GM21367 (cell line): ENCODE measurements at regions not wholly inside any gene's neighbourhood (a gene's known extent, or its start where the extent isn't known, plus 50 kb on each side); places are given as distances from the start of the nearest gene placed in this dataset.

Experiments
- ATAC-seq: cut with Tn5 transposase; IDR thresholded peaks from one replicate; pipeline ENCODE4 v1.9.1; 2021; ENCODE audit not compliant: unreplicated experiment

DNA sequence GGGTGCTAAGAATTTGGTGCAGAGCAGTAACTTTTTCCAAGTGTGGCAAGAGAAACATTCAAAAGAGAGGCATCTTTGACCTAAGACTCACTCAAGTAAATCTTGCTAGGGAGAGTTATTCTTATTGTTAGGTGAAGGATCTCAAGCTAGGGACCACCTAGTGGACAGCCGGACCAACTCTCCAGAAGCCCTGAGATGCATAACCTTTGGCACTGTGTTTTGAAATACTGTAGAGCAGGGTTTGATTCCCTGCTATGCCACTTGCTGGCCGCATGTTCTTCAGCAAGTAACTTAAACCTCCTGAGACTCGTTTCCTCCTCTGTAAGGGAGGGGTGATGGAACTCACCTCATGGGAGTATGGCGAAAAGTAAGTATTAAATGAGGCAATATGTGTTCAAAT is 336.1 kb upstream of the ADAMTSL1 start:
- no peak for ATAC-seq

DNA sequence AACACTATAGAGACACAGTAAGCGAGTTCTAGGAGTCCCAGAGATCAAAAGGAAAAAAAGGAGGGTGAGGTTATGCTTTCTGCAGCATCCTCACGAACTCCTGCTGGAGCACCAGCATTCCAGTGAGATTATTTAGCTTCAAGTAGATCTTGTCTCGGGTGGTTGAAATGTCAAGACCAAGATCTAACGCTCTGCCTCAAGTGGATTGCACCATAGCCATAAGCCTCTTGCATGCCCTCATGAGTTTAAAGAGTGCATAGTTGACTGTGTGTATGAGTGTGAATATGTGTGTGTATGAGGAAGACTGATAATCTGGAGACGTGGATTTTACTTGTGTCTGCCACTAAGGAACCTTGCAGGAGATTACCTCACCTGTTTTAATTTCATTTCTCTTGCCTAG is 335.3 kb upstream of the ADAMTSL1 start:
- no peak for ATAC-seq

DNA sequence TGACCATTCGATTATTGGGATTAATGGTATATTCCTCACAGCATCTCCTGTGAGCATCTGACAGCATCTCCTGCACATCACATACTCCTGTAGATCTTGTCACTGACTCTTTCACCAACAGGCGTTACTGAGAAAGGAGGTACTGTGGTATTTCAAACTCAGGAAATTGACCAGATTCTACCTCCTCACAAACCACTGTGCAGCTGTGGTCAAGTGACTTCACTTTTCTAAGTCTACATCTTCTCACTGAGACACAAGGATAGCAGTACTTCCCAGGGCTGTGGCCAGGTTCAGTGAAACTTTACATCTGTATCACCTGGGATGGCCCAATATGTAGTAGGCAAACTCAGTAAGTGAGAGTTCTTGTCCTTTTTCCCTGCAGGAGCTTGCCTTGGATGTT is 332.3 kb upstream of the ADAMTSL1 start:
- no peak for ATAC-seq

DNA sequence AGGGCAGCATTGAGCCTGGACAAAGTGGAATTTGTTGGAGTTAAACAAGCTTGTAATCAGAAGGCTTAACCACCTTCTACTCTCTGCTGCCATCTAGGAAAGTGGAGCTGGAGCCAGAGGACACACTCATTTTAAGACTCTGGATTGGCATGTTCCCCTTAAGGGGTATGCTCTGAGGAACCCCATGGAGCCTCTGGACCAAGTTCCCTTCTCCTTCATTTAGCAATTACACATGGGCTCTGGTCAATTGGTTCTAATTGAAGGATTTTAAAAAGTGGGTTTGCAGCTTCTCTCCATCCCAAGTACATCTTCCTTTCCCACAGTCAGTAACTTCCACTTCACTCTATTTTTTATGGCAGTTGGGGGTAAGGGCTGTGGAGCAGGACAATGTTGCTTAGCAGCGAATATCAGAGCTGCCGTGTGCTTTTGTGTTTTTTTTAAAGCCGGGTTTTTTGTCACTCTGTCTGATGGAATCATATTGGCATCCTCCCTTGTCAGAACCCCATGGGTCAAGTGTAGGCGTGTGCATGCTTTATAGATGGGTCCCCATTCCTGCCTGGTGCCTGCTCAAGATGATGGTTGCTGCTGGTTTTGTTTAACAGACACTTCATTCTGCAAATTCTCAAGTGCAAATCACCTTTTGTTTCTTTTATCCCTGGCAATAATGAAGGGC is 330.7 kb upstream of the ADAMTSL1 start:
- no peak for ATAC-seq

DNA sequence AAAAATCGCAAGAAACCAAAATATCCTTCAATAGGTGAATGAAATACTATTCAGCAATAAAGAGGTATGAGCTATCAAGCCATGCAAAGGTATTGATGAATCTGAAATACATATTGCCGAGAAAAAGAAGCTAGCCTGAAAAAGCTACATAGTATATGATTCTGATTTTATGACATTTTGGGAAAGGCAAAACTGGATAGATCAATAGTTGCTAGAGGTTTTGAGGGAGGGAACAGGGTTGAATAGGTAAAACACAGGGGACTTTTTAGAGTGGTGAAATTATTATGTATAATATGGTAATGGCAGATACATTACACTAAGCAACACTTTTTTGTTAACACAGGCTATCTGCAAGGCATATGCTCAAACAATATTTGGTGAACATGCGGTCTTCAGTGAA is 327.6 kb upstream of the ADAMTSL1 start:
- ATAC-seq = no peak

DNA sequence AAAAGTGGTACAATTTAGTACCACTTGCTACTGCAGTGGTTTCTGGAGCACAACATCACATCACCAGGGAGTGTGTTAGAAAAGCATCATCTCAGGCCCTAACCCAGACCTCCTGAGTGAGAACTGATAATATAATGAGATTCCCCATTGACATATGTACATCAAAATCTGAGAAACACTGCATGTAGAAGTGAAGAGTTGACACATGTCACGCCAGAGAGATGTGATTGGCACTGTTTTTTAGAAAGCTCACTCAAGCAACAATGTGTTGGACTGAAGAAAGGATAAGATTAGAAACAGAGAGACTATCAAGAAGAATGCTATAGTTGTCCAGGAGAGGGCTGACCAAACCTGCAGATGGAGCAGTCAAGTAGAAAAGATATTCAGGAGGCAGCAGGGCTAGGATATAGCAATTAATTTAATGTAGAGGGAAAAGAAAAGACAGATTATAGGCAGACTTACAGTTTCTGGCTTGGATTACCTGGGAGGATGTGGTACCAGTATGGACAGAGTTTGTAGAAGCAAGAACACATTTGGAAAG is 324.4 kb upstream of the ADAMTSL1 start:
- no peak for ATAC-seq

DNA sequence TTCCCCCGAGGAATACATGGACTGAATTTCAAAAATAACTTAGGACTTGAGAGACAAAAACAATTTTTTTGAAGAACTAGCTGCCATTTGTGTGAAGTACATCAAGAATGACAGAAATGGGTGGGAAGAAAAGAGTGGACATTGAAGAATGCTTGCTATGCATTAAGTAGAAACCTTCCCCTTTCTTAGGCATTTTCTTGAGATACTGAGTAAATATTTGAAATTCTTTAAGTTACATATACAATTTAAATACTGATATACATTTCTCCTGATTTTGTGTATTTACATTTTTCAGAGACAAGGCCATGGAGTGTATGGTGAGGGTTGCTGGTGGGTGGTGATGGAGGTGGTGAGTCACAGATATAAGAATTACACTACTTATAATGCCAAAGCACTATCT is 319.3 kb upstream of the ADAMTSL1 start:
- no peak for ATAC-seq

DNA sequence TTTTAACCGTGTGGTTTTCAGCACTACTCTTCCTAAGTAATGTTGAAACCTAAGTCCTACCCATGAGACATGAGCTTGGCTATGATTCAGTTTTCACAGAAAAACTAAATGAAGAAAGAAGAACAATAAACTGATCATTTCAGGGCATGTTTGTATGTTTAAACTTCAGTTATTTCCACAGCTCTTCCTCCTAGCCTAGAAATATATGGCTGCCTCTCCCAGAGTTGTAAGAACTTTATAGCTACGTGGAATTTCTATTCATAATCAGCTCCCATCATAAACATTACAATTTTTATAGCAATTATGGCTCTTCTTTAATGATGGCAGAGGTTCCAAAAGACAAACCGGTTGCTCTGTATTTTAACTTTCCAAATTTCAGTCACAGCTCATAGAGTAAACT is 314.7 kb upstream of the ADAMTSL1 start:
- no peak for ATAC-seq

DNA sequence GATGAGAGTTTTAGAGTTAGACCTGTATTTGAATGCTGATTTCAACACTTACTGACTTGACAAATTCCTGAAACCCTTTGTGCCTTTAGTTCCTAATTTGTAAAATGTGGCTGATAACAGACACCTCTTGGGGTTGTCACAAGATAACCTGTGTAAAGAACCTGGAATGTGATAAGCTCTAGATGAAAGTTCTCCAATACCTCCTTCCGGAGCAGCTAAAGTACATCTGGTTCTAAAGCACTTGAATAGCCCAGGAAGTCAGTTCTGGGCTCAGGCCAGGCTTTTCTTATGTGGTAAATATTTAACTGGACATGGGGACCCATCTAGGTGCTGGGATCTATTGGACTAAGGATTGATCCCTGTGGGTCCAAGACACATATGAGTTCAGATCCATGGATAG is 310.8 kb upstream of the ADAMTSL1 start:
- no peak for ATAC-seq

DNA sequence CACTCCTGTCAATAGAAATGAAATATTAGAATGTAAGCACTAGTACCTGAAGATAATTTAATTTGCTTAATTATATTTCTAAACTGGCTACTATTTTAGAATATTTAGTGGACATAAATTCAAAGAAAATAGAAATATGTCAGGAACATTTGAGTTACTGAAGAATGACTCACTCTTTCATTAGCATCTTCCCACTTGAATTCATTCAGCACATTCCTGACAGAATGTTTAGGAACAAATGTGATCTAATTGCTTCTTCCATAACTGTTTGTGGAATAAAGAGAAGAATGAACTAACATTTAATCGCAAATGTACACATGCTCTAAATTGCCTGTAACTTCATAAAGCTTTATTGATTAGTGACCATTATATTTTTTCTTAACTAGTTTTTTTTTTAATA is 306.2 kb upstream of the ADAMTSL1 start:
- ATAC-seq = no peak

DNA sequence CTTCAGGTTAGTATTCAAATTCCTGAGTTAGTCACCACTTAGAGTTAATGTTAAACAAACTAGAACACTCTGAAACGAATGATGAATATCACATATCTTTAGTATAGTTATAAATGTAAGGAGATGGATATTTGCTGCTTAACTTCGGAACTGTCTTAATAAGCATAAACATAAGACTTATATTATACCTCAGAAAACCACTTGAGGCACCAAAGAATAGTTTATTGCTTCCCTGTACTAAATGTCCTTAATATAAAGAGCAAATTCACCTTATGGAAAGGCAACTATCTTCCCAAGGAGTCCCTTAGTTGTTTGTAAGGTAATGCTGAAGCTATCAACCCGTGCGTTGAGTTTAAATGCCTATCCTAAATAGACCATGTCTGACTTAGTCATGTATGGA is 300.0 kb upstream of the ADAMTSL1 start:
- ATAC-seq = no peak

DNA sequence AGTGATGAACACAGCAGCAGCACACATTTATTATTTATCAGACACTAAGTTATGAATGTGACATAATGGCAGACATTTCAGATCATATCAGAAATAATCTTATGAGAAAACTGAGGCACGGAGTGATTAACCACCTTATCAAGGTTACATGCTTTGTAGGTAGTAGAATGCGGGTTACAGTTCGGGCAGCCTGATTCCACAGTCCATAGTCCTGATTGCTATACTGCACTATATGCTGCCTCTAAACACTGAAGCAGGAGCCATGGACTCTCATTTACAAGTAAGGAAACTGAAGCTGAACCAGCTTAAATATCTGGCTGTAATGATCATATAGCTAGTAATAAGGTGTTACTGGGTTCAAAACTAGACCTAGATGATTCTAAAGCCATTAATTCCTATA is 291.3 kb upstream of the ADAMTSL1 start:
- ATAC-seq = no peak

DNA sequence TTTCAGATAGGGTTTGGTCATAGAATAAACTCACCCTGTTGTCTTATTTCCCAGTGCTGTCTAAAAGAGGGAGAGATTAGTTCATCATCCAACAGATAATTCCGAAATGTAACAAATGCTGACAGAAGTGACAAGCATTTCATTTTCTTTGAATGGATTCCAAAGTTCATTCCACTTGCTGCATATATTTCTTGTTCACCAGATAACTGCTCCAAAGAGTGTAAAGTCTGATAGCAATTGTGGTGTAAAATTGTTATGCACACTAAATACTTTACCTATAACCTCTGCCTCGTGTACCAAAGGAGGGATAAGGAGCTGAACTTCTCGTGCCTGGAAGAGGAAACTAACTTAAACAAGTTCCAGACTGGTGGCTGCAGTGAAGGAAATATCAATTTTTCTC is 290.0 kb upstream of the ADAMTSL1 start:
- no peak for ATAC-seq

DNA sequence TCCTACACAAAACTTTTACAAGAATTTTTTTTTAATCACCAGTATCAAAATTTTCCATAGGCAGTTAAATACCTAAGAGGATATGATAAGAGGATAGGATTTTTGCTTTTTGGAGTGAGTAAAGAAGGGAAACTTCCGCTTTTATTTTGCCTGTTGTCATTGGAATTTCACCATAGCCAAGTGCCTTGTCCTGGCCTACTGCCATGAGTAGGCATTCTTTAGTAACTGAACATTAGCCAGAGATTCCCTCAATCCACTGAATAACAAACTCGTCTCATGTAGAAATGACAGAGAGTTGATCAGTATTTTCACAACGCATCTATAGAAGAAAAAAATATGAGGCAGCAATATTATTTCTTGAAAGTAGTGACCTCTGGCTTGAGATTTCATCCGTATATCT is 289.6 kb upstream of the ADAMTSL1 start:
- ATAC-seq = no peak

DNA sequence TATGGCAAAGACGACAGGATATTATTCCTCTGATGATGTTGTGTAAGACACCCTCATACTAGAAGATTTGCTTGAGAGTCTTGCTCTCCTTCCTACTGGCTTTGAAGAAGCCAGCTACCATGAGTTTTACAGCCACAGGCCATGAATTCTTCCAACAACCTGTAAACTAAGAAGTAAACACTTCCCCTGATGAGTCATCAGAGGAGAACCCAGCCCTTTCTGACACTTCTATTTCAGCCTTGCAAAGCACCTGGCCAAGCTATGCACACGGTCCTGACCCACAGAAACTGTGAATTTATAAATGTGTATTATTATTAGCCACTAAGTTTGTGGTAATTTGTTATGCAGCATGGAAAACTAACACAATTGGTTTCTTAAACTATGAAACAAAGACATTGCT is 288.8 kb upstream of the ADAMTSL1 start:
- no peak for ATAC-seq

DNA sequence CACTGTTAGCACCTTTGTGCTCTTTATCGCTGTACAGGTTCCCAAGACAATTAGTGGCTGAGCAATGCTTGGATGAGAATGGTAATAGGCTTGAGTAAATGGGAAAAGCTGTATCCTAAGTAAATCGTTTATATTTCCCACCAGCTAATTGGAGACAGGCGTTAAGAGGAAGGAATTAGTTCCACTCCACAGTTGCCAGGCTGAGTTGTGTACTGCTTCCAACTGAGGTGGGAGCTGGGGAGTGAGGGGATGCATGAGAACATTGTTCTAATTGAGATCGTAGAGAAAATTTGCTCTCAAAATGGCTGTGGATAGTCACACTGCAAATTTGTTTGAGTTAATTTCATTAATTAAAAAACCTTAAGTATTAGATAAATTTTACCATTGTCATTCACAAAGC is 285.0 kb upstream of the ADAMTSL1 start:
- ATAC-seq = no peak

DNA sequence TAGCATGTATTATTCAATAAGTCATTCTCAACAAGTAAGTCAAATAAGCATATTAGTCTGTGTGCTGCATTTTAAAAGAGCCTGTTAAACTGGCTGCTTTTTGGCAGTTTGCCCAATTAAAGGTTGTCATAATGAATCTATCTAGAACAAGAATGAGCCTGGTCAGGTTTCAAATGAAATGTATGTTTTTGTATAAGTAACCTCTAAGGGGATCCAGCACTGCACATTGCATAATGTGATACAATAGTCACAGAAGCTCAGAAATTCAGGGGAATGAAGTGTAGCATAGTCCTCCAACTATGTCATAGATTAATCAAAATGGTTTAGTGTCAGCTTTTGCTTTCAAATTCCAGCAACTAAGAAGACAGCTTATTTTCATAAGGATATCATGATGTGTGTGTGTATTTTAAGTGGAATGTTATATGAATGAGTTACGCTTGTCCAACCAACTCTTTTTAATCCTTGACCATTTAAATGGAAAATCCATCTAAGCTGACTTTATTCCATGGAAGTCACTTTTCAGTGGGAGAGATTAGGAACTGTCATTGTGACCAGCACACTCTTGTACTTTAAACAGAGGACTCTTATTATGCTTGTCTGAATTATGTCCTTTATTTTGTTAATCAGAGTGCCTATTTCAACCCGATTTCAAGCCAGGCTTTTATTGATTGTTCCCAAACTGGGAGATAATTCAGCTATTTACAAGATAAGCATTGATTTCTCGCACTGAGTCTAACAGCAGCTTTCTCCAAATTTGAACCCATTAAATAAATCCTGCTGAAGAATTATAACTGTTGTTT is 283.9 kb upstream of the ADAMTSL1 start:
- ATAC-seq = no peak

DNA sequence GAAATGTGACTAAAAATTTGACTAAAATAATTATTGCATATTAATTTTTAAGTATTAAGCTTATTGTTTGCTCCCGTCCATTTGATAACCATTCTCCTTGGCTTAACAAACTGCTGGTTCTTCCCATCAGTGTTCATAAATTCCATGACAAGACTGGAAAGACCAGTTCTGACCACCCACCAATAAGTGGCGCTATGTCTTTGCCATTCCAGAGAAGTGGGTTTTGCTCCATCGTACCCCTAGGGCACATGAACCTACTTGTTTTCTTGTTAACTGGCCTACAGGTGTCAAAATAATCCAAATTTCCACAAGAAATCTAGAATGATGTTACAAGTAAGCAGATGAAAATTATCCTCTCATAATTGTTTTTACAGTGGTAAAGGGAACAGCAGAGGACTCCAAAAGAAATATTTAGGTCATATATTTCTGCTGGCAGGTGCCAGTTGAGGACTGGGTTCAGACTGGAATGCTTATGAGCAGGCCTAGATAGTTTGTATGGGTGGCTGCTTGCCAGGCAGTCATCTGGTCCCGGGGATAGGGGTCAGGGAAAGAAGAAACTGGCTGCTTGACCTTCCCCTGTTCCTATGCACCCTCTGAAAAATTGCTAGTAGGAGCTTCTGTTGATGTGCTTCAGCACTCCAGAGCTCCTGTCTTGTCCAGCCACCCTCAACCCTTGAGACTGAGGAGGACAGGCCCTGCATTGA is 283.1 kb upstream of the ADAMTSL1 start:
- no peak for ATAC-seq

DNA sequence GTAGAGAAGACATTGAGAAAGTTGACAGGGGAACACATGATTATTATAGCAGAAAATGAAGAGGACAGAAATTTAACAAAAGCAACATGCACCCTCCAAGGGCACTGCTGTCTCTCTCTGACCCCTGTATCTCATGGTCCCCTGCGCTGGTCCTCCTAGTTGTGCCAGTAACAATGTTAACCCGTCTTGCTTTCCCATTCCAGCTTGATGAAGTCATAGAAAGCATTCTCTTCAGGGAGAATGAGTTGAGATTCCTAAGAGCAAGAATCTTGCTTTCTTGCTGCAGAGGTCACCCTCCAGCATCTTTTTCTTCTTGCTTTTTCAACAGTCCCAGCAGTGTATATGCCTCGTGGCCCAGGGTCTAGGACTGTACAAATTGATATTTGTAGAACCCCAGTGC is 279.6 kb upstream of the ADAMTSL1 start:
- ATAC-seq = no peak

DNA sequence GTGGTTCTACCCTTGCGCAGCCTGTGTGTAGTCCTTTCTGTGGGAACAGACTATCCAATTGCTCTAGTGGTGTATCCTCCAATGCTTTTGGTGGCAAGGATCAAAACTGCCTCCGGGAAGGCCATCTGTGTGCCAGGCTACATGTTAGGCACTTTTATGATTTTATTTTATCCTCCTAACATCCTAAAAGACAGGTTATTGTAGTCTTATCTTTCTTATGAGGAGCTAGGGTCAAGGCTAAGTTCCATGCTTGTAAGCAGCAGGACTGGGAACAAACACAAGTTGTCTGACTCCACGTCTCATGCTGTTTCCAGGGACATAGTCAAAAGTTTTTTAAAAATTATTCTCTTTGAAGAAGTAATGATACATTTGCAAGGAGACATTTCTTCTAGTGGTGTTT is 278.7 kb upstream of the ADAMTSL1 start:
- no peak for ATAC-seq

DNA sequence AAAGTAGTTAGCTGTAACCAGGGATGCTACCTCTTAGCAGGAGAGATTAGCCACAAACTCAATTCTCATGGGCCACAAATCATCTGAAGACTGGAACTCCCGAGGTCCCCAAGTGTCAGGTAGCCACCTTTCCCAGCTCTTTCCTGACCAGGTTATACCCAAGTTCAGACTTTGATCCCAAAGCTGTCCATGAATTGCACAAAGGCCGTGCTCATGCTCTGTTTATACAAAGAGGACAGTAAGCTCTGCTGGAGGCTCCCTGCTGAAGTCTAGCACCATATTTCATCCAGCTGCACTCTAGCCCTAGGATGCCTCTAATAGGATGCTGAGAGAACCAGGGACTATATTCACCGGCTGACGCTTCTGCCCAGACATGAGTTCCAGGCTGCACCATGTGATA is 271.0 kb upstream of the ADAMTSL1 start:
- no peak for ATAC-seq

DNA sequence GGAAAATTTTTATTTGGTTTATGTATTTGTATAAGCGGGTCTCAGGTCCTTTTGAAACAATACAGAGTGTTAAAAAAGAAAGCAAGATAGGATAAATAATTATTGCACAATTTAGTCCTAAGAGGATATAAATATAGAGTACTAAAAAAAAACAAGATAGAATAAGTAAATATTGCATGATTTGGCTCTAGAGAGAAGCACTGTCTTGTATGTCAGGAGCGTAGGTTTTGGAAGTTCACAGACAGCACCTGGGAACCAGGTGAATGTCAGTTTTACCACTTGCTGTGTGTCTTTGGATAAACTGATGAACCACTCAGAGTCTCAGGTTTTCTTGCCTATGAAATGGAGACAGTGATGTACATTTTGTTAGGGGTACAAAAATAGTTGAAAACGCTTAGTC is 266.2 kb upstream of the ADAMTSL1 start:
- no peak for ATAC-seq
